ENCODE measurements at regions not wholly inside any gene's neighbourhood (a gene's known extent, or its start where the extent isn't known, plus 50 kb on each side); places are given as distances from the start of the nearest gene placed in this dataset.
A peak's percentile ranks its signal among the peaks of the same experiment; 100 is the strongest.

DNA sequence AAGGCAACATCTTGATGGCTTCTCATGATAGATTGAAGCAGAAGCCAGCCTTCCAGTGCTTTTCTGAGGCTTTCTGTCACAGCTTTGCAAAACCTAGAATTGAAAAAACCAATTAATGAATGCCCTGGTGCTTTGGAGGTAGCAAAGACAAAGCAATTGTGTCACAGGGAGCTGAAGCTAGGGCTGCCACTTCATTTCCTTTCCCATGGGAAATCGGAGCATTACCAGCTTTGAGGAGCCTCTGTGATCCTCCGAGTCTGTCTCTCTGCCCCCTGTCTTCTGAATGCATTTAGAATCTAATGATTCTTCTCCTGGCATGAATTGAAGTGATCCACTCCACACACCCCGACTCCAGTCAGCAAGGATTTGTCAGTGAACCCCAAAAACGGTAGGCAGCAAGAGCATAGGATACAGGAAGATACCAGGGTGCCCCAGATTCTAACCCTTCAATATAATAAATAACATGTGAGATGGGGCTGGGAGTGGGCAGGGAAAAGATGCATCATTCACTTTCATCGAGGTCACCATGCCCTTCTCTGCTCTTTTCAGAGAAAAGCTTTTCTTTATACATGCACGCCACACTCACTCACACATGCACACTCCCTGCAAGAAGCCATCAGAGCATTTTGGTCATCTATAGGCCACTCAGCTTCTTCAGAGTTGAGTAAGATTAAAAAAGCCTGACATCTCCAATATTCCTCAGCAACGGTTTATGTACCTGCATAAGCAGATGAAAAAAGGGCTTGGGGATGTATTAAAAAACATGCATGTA lies 247.7 kb upstream of the ZNF462 start:
- no peak for DNase-seq (ENCODE audit: low spot score)

DNA sequence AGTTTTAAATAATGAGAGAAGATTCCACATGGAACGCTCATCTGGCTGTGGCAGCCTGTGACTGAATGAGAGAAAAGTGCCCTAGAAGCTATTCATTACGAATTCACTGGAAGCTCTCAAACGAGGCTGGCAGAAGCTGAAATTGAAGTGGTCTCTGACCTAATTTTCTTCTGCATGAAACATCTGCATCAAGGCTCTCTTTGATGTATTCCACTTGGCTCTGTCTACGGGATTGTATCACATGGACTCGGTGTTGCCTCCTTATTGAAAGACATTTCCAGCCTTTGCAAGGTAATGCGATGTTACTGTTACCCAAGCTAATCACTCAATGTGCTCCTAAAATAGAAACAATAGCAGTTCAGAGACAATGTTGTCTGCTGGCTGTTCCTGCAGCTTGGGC lies 246.9 kb upstream of the ZNF462 start:
- DNase-seq (ENCODE audit: low spot score): no peak

DNA sequence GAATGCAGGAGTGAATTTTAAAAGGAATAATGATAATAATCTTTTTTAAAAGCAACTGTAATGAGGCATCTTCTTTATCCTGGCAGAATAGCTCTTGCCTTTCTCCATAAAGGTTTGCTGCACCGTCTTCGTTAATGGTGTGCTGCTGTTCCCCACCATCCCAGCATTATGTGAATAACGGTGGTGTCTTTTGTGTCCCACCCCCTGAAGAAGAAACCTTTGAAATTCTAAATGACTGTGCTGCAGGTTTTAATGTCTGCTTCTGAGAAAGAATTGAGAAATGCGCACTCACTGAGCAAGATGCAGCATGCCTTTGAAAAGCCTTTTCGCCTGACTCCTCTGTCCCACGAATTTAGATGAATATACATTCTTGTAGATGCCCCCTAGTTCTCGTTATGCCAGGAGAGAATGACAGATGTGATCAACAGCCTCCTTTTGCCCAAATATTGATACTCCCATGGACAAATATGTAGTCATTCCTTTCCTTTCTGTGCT lies 246.1 kb upstream of the ZNF462 start:
- DNase-seq (ENCODE audit: low spot score): no peak

DNA sequence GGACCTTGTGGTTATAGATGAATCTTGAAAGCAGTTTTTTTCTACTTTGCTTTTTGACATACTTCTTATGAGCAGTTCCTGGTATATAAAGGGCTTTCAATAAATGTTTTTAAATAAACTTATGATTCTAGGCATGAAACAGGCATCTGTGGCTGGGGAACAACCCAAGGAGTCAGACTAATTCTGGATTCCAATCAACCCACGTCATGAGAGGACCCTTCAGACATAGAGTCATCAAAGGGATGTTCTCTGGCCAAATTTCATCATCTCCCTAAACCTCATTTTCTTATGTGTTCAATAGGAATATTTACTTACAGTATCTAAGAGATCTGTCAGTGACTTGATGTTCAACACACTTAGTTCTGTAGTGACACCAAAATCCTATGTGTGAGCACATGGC lies 243.8 kb upstream of the ZNF462 start:
- no peak for DNase-seq (ENCODE audit: low spot score)

DNA sequence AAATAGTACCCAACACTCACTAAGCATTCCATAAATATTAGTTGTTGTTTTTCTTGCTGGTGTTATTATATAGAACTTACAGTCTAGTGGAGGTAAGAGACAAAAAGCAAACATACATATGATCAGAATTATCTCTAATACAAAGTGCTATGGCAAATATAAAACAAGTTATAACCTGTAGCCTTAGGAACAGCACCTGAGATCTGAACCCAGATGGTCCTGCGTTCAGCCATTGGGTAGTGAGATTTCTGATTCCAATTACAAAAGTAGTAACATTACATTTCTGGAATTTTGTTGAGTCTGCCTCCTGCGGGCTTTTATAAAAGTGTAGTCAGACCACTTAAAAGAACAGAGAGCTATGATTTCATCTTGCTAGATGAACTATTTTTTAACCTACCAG lies 242.9 kb upstream of the ZNF462 start:
- no peak for DNase-seq (ENCODE audit: low spot score)

DNA sequence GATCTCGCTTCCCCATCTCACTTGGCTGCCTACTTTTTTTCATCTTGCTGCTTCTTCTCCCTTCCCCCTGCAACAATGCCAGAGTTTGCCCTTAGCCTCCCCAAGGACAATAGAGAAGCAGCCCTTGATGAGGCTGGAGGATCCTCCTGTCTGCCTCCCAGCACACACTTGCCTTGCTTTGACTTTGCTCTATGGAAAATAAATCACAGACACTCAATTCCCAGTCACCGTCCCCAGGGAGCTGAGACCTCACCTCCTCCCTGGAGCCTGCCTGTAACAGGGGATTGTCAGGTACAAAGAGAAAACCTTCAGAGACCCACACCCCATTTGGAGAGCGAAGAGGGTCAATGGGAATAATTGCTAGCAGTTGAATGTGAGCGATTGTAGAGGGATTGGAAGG lies 242.1 kb upstream of the ZNF462 start:
- DNase-seq (ENCODE audit: low spot score): no peak

DNA sequence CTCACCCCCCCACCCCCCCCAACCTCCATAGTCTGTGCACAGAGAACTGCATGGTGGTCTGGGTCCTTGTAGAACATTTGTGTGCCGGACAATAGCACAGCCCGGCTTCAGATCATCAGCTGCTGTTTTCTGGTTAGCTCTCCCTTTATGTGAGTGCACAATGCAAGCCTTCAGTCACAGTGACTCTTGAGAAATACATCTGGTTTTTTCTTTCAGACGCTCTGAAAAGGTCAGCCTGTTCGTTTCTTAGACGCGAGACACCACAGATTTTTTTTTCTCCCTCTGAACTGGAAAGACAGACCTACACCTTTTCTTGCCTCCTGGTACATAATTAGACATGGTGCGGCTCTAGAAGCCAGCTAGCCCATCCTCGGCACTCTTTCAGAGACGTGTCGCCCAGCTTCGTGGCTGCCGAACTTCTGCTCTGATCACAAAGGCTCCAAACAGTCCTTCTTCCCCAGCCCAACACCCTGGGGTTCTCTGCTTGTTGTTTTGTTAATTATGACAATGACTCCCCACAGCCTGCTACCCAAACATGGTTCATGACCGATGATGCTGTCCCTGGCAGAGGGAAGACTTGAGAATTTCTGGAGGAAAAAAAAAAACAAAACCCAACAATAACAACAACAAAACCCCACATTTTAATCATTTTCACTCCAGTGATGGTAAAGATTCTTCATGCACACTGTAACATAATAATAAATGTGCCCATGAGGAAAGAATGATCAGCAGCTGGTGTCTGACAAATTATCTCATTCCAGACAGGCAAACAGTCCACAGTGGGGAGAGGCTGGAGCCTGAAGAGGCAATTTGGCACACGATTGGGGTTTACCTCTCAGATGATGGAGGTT lies 241.4 kb upstream of the ZNF462 start:
- DNase-seq (ENCODE audit: low spot score): no peak

DNA sequence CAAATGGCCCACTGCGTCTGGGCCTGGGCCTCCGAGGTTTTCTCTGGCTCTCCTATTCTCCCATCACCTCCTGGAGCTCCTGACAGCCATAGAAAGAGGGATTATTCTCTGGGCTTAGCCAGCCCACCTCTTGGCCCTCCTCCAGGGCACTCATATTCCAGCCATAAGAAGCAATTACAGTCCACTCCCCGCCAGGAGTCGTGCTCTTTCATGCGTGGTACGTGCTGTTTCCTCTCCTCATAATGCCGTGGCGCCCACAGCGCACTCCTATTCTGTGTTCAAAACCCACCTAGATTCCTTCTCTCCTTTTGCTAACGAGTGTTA lies 240.8 kb upstream of the ZNF462 start:
- DNase-seq (ENCODE audit: low spot score): no peak

DNA sequence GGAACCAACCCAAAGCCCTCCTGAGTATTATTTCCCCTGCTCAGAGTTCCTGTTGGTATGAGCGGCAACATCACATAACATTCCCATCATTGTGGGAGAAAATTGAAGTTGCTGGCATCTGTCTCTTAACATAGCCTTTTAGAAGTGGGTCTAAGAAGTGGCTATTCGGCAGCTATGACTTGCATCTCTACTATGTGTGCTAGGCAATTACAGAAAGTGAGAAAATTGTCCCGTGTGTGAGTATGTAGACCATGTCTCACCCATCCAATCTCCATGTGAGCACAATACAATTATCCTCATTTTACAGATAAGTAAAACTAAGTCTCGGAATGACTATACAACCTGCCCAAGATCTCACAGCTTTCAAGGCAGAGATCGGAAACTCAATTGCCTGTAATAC lies 239.4 kb upstream of the ZNF462 start:
- no peak for DNase-seq (ENCODE audit: low spot score)

DNA sequence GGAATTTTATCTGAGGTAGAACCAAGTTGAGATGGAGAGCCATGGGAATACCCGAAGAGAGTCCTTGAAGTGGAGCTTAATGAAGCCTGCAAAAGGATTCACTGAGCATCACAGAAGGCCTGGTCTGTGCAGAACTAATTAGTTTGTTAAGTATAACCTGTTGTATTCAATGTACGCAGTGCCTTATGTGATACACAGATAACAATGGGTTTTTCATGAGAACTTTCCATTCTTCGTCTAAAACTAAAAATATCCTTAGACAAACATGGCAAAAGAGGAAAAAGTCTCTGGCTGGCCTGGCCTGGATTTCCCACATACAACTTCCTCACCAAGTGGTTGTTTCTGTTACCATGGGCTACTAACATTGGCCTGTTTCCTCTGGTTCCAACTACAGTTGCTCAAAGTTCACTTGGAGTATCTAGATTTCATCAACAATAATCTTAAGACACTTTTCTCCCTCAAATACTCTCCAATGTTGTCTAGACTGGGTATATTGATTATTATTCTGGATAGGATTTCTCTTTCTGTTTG lies 237.6 kb upstream of the ZNF462 start:
- DNase-seq (ENCODE audit: low spot score): no peak

DNA sequence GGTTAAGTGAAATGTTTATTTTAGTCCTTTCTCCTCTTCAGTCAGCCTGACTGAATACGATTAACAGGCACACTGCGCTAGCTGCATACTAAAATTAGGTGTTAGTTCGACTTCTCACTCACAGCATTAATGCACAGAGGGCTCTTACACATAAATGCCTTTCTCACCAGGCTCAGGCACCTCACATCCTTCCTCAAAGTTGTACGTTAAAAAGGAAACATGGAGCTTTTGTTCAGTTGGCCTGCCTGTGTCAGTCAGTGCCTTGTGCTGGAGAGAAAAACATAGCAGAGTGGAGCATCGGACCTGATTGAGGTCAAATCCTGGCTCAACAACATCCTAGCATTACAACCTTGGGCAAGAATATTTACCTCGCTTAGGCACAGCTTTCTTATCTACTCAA lies 236.0 kb upstream of the ZNF462 start:
- DNase-seq (ENCODE audit: low spot score): no peak

DNA sequence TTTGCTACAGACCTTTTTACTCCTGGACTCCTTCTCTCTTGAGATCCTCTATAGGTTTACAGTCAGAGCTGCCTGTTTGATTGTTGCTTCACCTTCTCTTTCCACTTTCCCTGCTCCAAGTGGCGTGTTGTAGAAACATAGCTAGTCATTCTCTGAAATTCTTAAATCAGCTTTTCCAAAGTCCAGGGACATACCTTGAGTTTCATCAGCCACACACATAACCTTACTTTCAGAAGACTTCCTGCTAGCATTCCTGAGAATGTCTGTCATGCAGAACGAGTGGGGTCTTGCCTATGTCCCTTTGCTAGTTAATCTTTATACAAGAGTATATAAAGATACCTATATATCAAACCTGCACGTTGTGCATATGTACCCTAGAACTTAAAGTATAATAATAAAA lies 230.3 kb upstream of the ZNF462 start:
- no peak for DNase-seq (ENCODE audit: low spot score)

DNA sequence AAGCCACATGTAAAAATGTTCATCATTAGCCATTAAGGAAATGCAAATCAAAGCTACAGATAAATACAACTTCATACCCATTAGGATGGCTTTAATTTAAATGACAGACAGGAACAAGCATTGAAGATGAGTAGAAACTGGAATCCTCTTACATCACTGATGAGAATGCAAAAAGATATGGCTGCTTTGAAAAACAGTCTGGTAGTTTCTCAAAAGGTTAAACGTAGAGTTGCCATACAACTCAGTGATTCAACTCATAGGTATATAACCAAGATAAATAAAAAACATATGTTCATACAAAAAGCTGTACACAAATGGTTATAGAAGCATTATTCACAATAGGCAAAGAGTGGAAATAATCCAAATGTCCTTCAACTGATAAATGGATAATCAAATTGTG lies 228.8 kb upstream of the ZNF462 start:
- DNase-seq (ENCODE audit: low spot score): no peak

DNA sequence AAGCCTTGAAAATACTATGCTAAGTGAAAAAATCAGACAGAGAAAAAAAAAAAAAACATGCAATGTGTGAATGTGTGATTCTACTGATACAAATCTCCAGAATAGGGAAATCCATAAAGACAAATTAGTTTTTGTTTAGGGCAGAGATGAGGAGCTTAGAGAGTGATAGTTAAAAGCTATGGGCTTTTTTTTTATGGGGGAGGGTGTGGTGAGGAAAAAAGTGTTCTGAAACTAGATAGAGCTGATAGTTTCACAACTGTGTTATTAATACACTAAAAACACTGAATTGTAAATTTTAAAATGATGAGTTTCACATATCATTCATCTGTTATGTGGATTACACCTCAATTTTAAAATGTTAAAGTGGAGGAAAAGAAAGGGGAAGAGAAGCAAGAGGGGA lies 228.3 kb upstream of the ZNF462 start:
- DNase-seq (ENCODE audit: low spot score): no peak

DNA sequence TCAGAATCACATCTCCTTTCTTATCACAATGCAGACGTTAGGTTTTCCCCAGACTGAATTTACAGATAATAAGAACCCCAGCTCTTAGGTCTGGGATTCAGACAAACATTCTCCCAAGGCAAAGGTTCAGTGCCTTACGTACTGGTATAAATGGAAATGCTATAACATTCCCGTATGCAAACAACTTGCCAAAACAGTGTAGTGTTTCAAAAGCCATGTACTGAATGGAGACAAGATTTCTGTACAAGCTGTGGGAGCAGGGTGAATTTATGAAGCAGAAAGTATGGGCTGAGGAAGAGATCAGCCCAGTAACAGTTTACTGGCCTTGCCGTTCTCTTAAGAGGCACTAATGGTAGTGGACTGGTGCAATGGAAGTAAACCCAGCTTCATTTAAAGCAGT lies 225.5 kb upstream of the ZNF462 start:
- no peak for DNase-seq (ENCODE audit: low spot score)

DNA sequence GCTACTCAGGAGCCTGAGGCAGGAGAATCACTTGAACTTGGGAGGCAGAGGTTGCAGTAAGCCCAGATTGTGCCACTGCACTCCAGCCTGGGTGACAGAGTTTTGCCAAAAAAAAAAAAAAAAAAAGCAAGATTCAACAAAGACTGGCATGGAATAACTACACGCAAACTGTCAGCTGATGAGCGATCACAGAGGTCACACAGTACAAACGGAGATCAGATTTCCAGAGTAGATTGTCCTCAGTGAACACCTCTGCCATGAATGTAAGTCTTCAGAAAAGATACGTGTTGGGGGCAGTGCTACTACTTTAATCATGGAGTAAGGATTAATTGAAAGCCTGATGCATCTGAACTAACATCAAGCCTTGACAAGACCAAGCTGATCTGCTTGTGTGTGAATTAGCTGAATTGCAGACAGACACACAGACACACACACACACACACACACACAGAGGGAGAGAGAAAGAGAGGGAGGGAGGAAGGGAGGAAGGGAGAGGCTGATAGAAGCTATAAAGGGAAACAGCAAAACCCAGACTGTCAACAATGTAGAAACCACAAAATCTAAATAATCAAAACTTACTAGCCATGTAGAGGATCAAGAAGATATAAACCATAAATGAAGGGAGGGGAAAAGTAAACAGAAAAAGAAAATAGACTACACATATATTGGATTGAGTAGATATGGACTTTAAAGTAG lies 222.9 kb upstream of the ZNF462 start:
- DNase-seq (ENCODE audit: low spot score): no peak

DNA sequence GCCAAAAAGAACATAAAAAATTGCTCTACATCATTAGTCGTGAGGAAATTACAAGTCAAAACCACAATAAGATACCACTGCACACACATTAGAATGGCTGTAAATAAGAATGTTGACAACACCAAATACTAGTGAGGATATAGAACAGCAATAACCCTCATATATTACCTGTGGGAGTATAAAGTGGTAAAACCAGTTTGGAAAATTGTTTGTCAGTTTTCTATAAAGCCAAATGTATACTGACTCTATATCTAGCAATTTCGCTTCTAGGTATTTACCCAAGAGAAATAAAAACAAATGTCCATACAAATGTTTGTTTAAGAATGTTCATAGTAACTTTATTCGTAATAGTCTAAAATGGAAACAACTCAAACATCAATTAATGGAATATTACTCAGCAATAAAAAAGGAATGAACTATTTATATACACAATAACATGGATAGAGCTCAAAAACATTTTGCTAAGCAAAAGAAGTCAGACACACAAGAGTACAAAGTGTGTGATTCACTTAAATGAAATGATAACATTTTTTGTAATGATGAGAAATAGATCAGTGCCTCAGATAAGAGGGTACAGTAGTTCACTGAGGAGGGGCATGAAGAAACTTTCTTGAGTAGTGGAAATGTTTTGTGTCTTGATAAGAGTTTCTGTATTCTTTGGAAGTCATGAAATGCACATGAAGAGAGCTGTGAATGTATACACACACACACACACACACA lies 219.6 kb upstream of the ZNF462 start:
- no peak for DNase-seq (ENCODE audit: low spot score)

DNA sequence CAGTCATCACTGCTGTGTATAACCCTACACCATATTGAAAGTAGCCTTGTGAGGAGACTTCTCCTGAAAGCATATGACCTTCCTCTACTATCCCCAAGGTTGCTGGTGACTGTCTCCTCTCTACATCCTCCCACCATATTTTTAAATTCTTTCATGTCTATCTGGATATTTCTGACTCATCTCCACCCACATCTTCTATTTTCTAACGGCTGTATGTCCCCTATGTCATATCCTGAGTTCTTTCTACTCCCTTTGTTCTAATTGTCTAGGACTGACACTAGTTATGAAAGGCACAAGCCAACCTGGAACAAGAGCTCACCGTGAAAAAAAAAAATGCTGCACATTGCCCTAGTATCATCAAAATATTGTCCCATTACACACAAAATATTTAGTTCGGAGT lies 218.3 kb upstream of the ZNF462 start:
- DNase-seq (ENCODE audit: low spot score): no peak

DNA sequence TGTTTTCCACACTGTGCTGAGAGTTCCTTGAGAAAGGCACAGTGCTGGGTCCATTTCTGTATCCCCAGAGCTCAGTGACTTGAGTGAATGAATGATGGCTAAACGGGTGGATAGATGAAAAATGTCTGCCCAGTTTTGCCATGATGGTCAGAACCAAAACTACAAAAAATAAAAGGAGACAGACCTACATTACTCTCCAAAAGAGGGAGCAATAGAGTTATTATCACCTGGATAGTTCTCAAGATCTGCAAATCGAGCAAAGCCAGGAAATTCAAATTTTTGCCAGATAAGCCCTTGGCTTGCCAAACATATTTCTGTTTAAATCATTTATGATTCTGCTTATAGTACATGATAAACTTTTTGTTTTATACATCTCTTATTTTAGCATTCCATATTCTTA lies 214.2 kb upstream of the ZNF462 start:
- peak; percentile 8 for DNase-seq (ENCODE audit: low spot score)

DNA sequence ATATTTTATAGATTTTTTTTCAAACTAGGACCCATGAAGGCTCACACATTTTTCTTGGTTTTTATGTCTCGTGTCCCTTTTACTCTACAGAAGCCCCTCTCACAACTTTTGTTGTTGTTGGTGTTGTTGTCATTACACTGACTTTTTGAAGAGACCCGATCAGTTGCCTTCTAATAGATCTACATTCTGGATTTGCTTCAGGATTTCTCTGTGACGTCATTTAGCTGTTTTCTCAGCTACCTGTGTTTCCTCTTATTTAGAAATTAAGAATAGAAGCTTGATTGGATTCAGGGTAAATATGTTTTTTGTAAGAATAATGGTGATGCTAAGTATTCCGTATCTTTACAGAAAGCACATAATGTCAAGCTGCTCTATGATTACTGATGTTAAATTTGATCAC lies 213.3 kb upstream of the ZNF462 start:
- DNase-seq (ENCODE audit: low spot score): no peak

DNA sequence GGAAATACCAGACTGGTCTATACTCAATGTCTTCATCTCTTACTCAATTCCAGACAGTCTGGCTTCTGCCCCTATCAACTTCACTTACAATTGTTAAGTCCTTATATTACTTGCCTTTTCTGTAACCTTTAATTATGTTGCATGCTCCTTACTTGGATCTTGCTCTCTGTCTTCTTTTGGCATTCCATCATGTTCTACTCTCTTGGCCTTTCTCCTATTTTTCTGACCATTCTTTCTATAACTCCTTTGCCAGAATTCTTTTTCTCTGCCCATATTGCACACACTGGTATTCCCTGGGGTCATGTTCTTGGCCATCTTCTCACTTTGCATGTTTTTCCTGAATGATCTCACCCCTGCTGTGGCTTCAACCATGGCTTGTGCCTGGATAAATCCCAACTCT lies 209.8 kb upstream of the ZNF462 start:
- DNase-seq (ENCODE audit: low spot score): no peak

DNA sequence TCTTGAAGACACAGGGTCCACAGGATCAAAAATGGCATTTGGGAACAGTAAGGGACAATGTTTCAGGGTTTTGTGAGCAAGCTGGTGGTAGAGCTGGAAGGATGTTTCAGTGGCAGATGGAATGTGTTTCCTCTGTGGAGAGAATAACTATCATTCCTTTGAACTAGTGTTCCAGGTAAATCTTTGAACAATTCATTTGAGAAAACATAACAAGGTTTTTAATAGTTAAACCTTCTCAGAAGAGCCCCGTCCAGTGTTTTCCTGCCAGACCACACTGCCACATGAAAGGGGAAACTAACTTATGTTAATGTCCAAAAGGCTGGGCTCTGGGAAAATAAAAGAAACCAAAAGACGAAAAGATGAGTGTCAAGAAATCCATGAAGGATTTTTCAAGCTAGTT lies 207.0 kb upstream of the ZNF462 start:
- no peak for DNase-seq (ENCODE audit: low spot score)

All from AG20443 (cell line).